PFSK-1 (cell line): ENCODE measurements at regions not wholly inside any gene's neighbourhood (a gene's known extent, or its start where the extent isn't known, plus 50 kb on each side); places are given as distances from the start of the nearest gene placed in this dataset.

Source experiments
- POLR2AphosphoS5 ChIP-seq: IDR thresholded peaks from 2 replicates; pipeline ENCODE4 v1.6.1; 2012; ENCODE audit warnings: low read depth, mild to moderate bottlenecking, control low read depth, low read length, moderate library complexity
- REST ChIP-seq, 2 experiments: IDR thresholded peaks; 2 replicates each; pipeline versions ENCODE4 v1.6.1 to v1.8.0; 2011 to 2012; ENCODE audit warnings: low read depth in 2 of 2, low read length in 2 of 2, control low read depth in 1 of 2, inconsistent platforms in 1 of 2, mild to moderate bottlenecking in 1 of 2, moderate library complexity in 1 of 2; ENCODE audit not compliant: insufficient read depth in 1 of 2
- SIN3A ChIP-seq: IDR thresholded peaks from 2 replicates; pipeline ENCODE4 v1.6.1; 2012; ENCODE audit warnings: mild to moderate bottlenecking, low read length, moderate library complexity, borderline replicate concordance; ENCODE audit not compliant: insufficient read depth

GRCh38 chr9:16310278-16311110 is 560.0 kb downstream of the BNC2 start:
- TF ChIP-seq POLR2AphosphoS5 = no peak
- no peak for TF ChIP-seq REST (IDR thresholded peaks at IDR 0.05; ENCODE audit: insufficient read depth in 1 of 2, low read depth in 2 of 2, low read length in 2 of 2)
- TF ChIP-seq SIN3A = no peak
